Hepatocyte (in vitro differentiated cells): ENCODE measurements at regions not wholly inside any gene's neighbourhood (a gene's known extent, or its start where the extent isn't known, plus 50 kb on each side); places are given as distances from the start of the nearest gene placed in this dataset.

Source experiments
- CTCF ChIP-seq: fragments of 200-600 bp; sonication (generic); IDR thresholded peaks from 2 replicates; pipeline ENCODE4 v1.5.1; 2016; ENCODE audit warnings: antibody characterized with exemption, mild to moderate bottlenecking; ENCODE audit not compliant: poor library complexity
- EZH2 ChIP-seq: fragments of 200-600 bp; sonication (generic); IDR thresholded peaks from 2 replicates; pipeline ENCODE4 v1.6.1; 2016; ENCODE audit warnings: antibody characterized with exemption, mild to moderate bottlenecking, borderline replicate concordance

- TF ChIP-seq CTCF (no peak), EZH2 (no peak)
These were observed 143.1 kb downstream of the CD164 start for GRCh38 chr6:109239160-109239559.
